ENCODE measurements at regions not wholly inside any gene's neighbourhood (a gene's known extent, or its start where the extent isn't known, plus 50 kb on each side); places are given as distances from the start of the nearest gene placed in this dataset.
"Not testable (repeated sequence)": the region's sequence is repeated elsewhere in the genome, so short reads cannot be mapped to it uniquely, and the experiment has no call there.

DNA sequence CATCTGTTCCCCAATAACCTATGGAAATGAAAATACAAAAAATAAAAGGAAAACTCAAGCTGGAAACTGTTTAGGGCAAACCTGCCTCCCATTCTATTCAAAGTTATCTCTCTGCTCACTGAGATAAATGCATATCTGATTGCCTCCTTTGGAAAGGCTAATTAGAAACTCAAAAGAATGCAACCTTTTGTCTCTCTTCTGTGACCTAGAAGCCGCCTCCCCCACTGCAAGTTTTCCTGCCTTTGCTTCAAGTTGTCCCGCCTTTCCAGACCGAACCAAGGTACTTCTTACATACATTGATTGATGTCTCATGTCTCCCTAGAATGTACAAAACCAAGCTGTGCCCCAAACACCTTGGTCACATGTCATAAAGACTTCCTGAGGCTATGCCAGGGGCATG lies 115.9 kb upstream of the NBPF26 start:
- H4K91ac ChIP-seq (ENCODE audit: low read length); H3K4me2 ChIP-seq (ENCODE audit: low read length, poor library complexity, severe bottlenecking); H3K79me1 ChIP-seq (replicated peaks; ENCODE audit: low read length, poor library complexity, severe bottlenecking); H3K4me1 ChIP-seq (ENCODE audit: control insufficient read depth, insufficient read depth, low read depth, low read length); H3K36me3 ChIP-seq (ENCODE audit: control insufficient read depth in 1 of 2, insufficient read depth in 2 of 2, low read depth in 1 of 2, low read length in 2 of 2); H2BK120ac ChIP-seq (ENCODE audit: low read depth, low read length); H3K9me3 ChIP-seq (ENCODE audit: control insufficient read depth, low read length); H2BK5ac ChIP-seq (ENCODE audit: low read depth, low read length, poor library complexity, severe bottlenecking); H3K27ac ChIP-seq (ENCODE audit: low read length, poor library complexity, severe bottlenecking); H3K4me3 ChIP-seq (ENCODE audit: insufficient read depth in 1 of 2, low read depth in 1 of 2, low read length in 2 of 2); H3K14ac ChIP-seq (ENCODE audit: low read length in 2 of 2); H3K4ac ChIP-seq (ENCODE audit: low read depth in 1 of 2, low read length in 2 of 2); H2BK15ac ChIP-seq (ENCODE audit: low read depth, poor library complexity, severe bottlenecking); H3K23ac ChIP-seq (ENCODE audit: low read length in 2 of 2); H3K18ac ChIP-seq (ENCODE audit: low read depth in 1 of 2, low read length in 2 of 2); H4K8ac ChIP-seq (ENCODE audit: low read length); H2BK12ac ChIP-seq (ENCODE audit: low read length in 2 of 2); H3K27me3 ChIP-seq (ENCODE audit: control insufficient read depth in 1 of 2, insufficient read depth in 1 of 2, low read length in 2 of 2); H3K9ac ChIP-seq (ENCODE audit: low read length); H2AFZ ChIP-seq (ENCODE audit: low read depth, low read length); DNase-seq; H2AK5ac ChIP-seq (ENCODE audit: low read length, severe bottlenecking): not testable (repeated sequence)
- WGBS = no CpG with 5 or more reads among the region's 3 CpGs

DNA sequence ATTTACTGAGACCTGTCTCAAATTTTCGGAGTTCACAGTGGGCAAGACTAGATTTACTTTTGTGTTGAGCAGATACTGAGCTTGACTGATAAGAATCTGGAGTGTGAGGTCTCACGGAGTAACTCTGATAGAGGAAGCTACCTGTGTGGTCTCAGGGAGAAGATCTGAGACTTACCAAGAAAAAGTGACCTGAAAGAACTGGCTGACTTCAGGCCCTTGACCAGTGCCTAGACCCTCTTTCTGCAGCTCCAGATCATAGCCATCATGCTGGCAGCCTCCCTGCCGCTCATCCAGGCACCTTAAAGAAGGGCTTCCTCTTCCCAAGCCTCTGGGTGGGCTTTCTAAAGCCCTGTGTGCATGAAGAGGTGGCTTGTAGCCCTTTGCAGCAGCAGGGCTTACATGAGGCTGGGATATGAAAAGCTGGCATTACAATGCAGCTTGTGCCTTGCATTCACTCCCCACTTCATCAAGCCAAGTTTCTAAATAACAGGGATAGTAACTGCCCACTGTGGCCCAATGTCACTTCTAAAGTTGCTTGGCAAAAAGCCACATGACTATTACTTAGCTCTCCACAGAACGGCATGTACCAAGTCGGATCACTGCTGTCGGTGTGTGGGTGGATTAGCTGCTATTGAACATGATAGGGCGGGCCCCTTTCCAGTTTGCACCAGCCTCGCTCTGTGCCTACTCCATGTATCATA lies 115.3 kb upstream of the NBPF26 start:
- not testable (repeated sequence) for H3K79me1 ChIP-seq (replicated peaks; ENCODE audit: low read length, poor library complexity, severe bottlenecking); H2BK12ac ChIP-seq (ENCODE audit: low read length in 2 of 2); H3K4me3 ChIP-seq (ENCODE audit: insufficient read depth in 1 of 2, low read depth in 1 of 2, low read length in 2 of 2); H4K8ac ChIP-seq (ENCODE audit: low read length); H3K9ac ChIP-seq (ENCODE audit: low read length); H2BK15ac ChIP-seq (ENCODE audit: low read depth, poor library complexity, severe bottlenecking); H3K4me1 ChIP-seq (ENCODE audit: control insufficient read depth, insufficient read depth, low read depth, low read length); H2BK120ac ChIP-seq (ENCODE audit: low read depth, low read length); H3K14ac ChIP-seq (ENCODE audit: low read length in 2 of 2); H2AFZ ChIP-seq (ENCODE audit: low read depth, low read length); H3K27ac ChIP-seq (ENCODE audit: low read length, poor library complexity, severe bottlenecking); H3K27me3 ChIP-seq (ENCODE audit: control insufficient read depth in 1 of 2, insufficient read depth in 1 of 2, low read length in 2 of 2); H3K4me2 ChIP-seq (ENCODE audit: low read length, poor library complexity, severe bottlenecking); H2AK5ac ChIP-seq (ENCODE audit: low read length, severe bottlenecking); H3K9me3 ChIP-seq (ENCODE audit: control insufficient read depth, low read length); H3K18ac ChIP-seq (ENCODE audit: low read depth in 1 of 2, low read length in 2 of 2); H3K23ac ChIP-seq (ENCODE audit: low read length in 2 of 2); DNase-seq; H2BK5ac ChIP-seq (ENCODE audit: low read depth, low read length, poor library complexity, severe bottlenecking); H3K36me3 ChIP-seq (ENCODE audit: control insufficient read depth in 1 of 2, insufficient read depth in 2 of 2, low read depth in 1 of 2, low read length in 2 of 2); H3K4ac ChIP-seq (ENCODE audit: low read depth in 1 of 2, low read length in 2 of 2); H4K91ac ChIP-seq (ENCODE audit: low read length)
- WGBS = no CpG with 5 or more reads among the region's 8 CpGs

DNA sequence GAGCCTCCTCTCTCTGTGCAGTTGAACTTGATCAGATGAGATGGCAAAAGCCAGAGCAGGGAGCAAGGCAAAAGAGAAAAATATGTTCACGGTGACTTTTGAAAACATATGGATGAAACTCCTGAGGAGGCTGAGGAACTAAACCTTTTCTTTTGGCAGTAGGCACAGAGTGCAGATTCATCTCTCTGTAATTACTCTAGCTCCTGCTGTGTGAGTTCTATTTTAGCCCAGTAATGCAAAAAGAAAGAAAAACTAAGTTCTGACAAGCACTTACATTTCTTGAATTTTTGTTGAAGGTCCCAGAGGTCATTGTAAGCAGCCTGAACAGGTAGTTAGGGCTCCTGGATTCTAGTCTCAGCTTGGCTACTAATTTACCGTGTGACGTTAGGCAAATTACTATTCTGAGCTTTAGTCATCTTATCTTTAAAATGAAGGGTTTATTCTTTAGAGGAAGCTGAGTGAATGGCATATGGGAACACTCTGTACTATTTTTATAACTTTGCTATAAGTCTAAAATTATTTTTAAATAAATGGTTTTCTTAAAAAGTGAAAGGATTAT lies 114.7 kb upstream of the NBPF26 start:
- not testable (repeated sequence) for H2BK120ac ChIP-seq (ENCODE audit: low read depth, low read length); H4K91ac ChIP-seq (ENCODE audit: low read length); DNase-seq; H2BK5ac ChIP-seq (ENCODE audit: low read depth, low read length, poor library complexity, severe bottlenecking); H3K23ac ChIP-seq (ENCODE audit: low read length in 2 of 2); H3K27ac ChIP-seq (ENCODE audit: low read length, poor library complexity, severe bottlenecking); H3K14ac ChIP-seq (ENCODE audit: low read length in 2 of 2); H3K4me1 ChIP-seq (ENCODE audit: control insufficient read depth, insufficient read depth, low read depth, low read length); H3K9ac ChIP-seq (ENCODE audit: low read length); H3K27me3 ChIP-seq (ENCODE audit: control insufficient read depth in 1 of 2, insufficient read depth in 1 of 2, low read length in 2 of 2); H2AFZ ChIP-seq (ENCODE audit: low read depth, low read length); H3K4ac ChIP-seq (ENCODE audit: low read depth in 1 of 2, low read length in 2 of 2); H2BK12ac ChIP-seq (ENCODE audit: low read length in 2 of 2); H3K9me3 ChIP-seq (ENCODE audit: control insufficient read depth, low read length); H4K8ac ChIP-seq (ENCODE audit: low read length); H3K18ac ChIP-seq (ENCODE audit: low read depth in 1 of 2, low read length in 2 of 2); H2BK15ac ChIP-seq (ENCODE audit: low read depth, poor library complexity, severe bottlenecking); H3K4me3 ChIP-seq (ENCODE audit: insufficient read depth in 1 of 2, low read depth in 1 of 2, low read length in 2 of 2); H2AK5ac ChIP-seq (ENCODE audit: low read length, severe bottlenecking); H3K36me3 ChIP-seq (ENCODE audit: control insufficient read depth in 1 of 2, insufficient read depth in 2 of 2, low read depth in 1 of 2, low read length in 2 of 2); H3K4me2 ChIP-seq (ENCODE audit: low read length, poor library complexity, severe bottlenecking); H3K79me1 ChIP-seq (replicated peaks; ENCODE audit: low read length, poor library complexity, severe bottlenecking)
- no CpG with 5 or more reads among the region's 3 CpGs for WGBS

DNA sequence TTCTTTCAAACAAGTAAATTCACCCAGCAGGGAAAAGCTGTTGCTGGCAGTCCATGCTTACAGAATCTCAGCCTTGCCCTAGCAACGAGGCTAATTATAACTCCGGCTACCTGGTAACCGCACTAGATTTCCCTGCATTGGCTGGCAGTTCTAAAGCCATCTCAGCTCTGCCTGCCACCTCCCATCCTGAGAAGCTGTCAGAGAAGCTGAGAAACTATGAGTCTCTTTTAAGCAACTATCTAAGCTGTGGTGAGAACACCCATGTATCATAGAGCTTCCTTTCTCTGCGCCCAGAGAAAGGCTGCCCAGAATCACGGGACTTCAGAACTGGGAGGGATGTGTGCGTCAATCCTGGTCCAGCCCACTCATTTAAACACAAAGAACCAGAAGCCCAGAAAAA lies 113.9 kb upstream of the NBPF26 start:
- not testable (repeated sequence) for H2BK15ac ChIP-seq (ENCODE audit: low read depth, poor library complexity, severe bottlenecking); H2BK12ac ChIP-seq (ENCODE audit: low read length in 2 of 2); H2BK120ac ChIP-seq (ENCODE audit: low read depth, low read length); H4K8ac ChIP-seq (ENCODE audit: low read length); H2AFZ ChIP-seq (ENCODE audit: low read depth, low read length); DNase-seq; H3K18ac ChIP-seq (ENCODE audit: low read depth in 1 of 2, low read length in 2 of 2); H3K9me3 ChIP-seq (ENCODE audit: control insufficient read depth, low read length); H3K79me1 ChIP-seq (replicated peaks; ENCODE audit: low read length, poor library complexity, severe bottlenecking); H3K4me2 ChIP-seq (ENCODE audit: low read length, poor library complexity, severe bottlenecking); H4K91ac ChIP-seq (ENCODE audit: low read length); H3K23ac ChIP-seq (ENCODE audit: low read length in 2 of 2); H3K9ac ChIP-seq (ENCODE audit: low read length); H3K36me3 ChIP-seq (ENCODE audit: control insufficient read depth in 1 of 2, insufficient read depth in 2 of 2, low read depth in 1 of 2, low read length in 2 of 2); H3K14ac ChIP-seq (ENCODE audit: low read length in 2 of 2); H2AK5ac ChIP-seq (ENCODE audit: low read length, severe bottlenecking); H3K4me1 ChIP-seq (ENCODE audit: control insufficient read depth, insufficient read depth, low read depth, low read length); H3K27ac ChIP-seq (ENCODE audit: low read length, poor library complexity, severe bottlenecking); H3K4me3 ChIP-seq (ENCODE audit: insufficient read depth in 1 of 2, low read depth in 1 of 2, low read length in 2 of 2); H3K4ac ChIP-seq (ENCODE audit: low read depth in 1 of 2, low read length in 2 of 2); H2BK5ac ChIP-seq (ENCODE audit: low read depth, low read length, poor library complexity, severe bottlenecking); H3K27me3 ChIP-seq (ENCODE audit: control insufficient read depth in 1 of 2, insufficient read depth in 1 of 2, low read length in 2 of 2)
- WGBS = no CpG with 5 or more reads among the region's 6 CpGs

Measured in mesenchymal stem cell (in vitro differentiated cells and primary cell).